ENCODE measurements at regions not wholly inside any gene's neighbourhood (a gene's known extent, or its start where the extent isn't known, plus 50 kb on each side); places are given as distances from the start of the nearest gene placed in this dataset.

GRCh38 chr17:53141731-53142130 lies 681.0 kb upstream of the KIF2B start:
- Mint-ChIP-seq H3K27ac (no peak overlapping the region), H3K36me3 (no peaks in the 10 kb centered on the region), H3K4me1 (no peaks in the 10 kb centered on the region), H3K4me3 (no peak overlapping the region), H3K27me3 (ENCODE audit: low read depth in 3 of 3) (peaks cover 0 to 2% (median 0%) of the 10 kb centered on the region in 3 donors), H3K9me3 (peaks cover 0 to 24% (median 17%) of the 10 kb centered on the region in 6 donors)
- no peak for DNase-seq

GRCh38 chr17:53141280-53141679 lies 681.4 kb upstream of the KIF2B start:
- no peaks in the 10 kb centered on the region for H3K4me1 Mint-ChIP-seq
- H3K36me3 Mint-ChIP-seq = no peaks in the 10 kb centered on the region
- no peak overlapping the region for H3K27ac Mint-ChIP-seq
- H3K27me3 Mint-ChIP-seq (ENCODE audit: low read depth in 3 of 3) = peaks cover 0 to 2% (median 0%) of the 10 kb centered on the region in 3 donors
- no peak overlapping the region for H3K4me3 Mint-ChIP-seq
- peaks cover 0 to 27% (median 19%) of the 10 kb centered on the region in 6 donors for H3K9me3 Mint-ChIP-seq
- no peak for DNase-seq

DNA sequence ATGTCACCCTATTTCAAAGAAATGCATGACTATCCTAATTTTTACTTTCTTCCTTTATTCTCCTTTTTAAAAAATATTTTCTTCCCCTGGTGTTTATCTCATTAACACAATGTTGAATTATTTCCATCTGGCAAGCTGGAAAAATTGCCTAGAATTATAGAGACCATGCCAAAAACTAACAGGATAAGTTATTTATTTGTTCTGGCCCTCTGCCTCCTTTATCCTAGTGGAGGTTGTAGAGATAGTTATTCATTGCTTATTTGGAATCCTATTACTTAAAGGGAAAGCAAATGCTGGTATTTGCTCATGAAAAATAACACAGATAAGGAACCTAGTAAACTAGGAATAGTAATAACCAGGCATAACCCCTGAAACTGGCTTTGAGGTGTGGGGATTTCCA lies 684.9 kb upstream of the KIF2B start:
- H3K36me3 Mint-ChIP-seq = no peaks in the 10 kb centered on the region
- DNase-seq = no peak
- peaks cover 0 to 37% (median 17%) of the 10 kb centered on the region in 6 donors for H3K9me3 Mint-ChIP-seq
- H3K27ac Mint-ChIP-seq = no peak overlapping the region
- no peaks in the 10 kb centered on the region for H3K4me1 Mint-ChIP-seq
- no peak overlapping the region for H3K4me3 Mint-ChIP-seq
- H3K27me3 Mint-ChIP-seq (ENCODE audit: low read depth in 3 of 3) = no peaks in the 10 kb centered on the region

DNA sequence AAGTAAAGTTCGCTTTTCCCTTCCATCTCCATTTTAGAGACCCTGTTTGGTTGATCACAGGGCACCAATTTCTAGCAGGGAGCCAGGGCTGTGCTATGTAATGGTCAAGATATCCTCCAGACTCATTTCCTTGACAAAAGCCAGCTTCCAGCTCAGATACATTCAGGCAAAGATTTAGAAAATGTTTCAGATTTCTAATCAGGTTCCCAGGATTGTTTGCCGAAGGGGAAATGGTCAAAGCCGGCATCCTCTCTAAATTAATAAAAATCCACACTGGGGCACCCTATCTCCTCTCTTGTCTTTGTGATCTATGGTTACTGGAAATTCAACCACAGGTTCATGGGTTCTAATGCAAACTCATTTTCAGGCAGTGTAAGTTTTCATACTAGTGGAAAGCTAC lies 686.8 kb upstream of the KIF2B start:
- no peak for DNase-seq
- no peak overlapping the region for H3K4me3 Mint-ChIP-seq
- H3K27me3 Mint-ChIP-seq (ENCODE audit: low read depth in 3 of 3) = no peaks in the 10 kb centered on the region
- H3K4me1 Mint-ChIP-seq = no peaks in the 10 kb centered on the region
- H3K36me3 Mint-ChIP-seq = no peaks in the 10 kb centered on the region
- H3K9me3 Mint-ChIP-seq = peaks cover 5 to 37% (median 13%) of the 10 kb centered on the region in 6 donors
- no peak overlapping the region for H3K27ac Mint-ChIP-seq

GRCh38 chr17:53134548-53134947 lies 688.2 kb upstream of the KIF2B start:
- no peaks in the 10 kb centered on the region for H3K36me3 Mint-ChIP-seq
- H3K4me1 Mint-ChIP-seq = no peaks in the 10 kb centered on the region
- H3K9me3 Mint-ChIP-seq = peaks cover 3 to 46% (median 15%) of the 10 kb centered on the region in 6 donors
- H3K27me3 Mint-ChIP-seq (ENCODE audit: low read depth in 3 of 3) = no peaks in the 10 kb centered on the region
- H3K4me3 Mint-ChIP-seq = no peak overlapping the region
- no peak overlapping the region for H3K27ac Mint-ChIP-seq
- DNase-seq = no peak

- H3K36me3 Mint-ChIP-seq = no peaks in the 10 kb centered on the region
- no peak for DNase-seq
- no peaks in the 10 kb centered on the region for H3K27me3 Mint-ChIP-seq (ENCODE audit: low read depth in 3 of 3)
- H3K4me1 Mint-ChIP-seq = no peaks in the 10 kb centered on the region
- no peak overlapping the region for H3K27ac Mint-ChIP-seq
- H3K9me3 Mint-ChIP-seq = peaks cover 3 to 46% (median 16%) of the 10 kb centered on the region in 6 donors
- no peak overlapping the region for H3K4me3 Mint-ChIP-seq
These were observed 688.9 kb upstream of the KIF2B start for GRCh38 chr17:53133876-53134275.

DNA sequence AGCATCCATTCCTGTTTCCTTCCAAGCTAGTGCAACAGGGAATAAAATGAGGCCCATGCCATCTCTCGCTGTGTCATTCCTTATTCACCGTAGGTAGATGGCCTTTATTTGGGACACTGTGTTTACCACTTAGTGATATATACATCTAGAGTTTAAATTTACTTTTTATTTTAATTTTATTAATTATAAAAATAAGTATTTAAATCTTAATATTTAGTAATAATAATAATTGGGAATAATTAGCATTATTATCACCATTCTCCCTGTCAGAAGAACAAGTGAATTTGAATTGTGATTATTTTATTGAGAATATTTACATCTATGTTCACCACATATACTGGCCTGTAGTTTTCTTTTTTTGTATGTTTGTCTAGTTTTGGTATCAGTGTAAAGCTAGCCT lies 692.9 kb upstream of the KIF2B start:
- H3K36me3 Mint-ChIP-seq = no peaks in the 10 kb centered on the region
- no peaks in the 10 kb centered on the region for H3K27me3 Mint-ChIP-seq (ENCODE audit: low read depth in 3 of 3)
- no peak overlapping the region for H3K27ac Mint-ChIP-seq
- no peak for DNase-seq
- peaks cover 3 to 42% (median 15%) of the 10 kb centered on the region in 6 donors for H3K9me3 Mint-ChIP-seq
- no peak overlapping the region for H3K4me3 Mint-ChIP-seq
- H3K4me1 Mint-ChIP-seq = no peaks in the 10 kb centered on the region

GRCh38 chr17:53127331-53127730 lies 695.4 kb upstream of the KIF2B start:
- H3K9me3 Mint-ChIP-seq = peaks cover 3 to 40% (median 17%) of the 10 kb centered on the region in 6 donors
- DNase-seq = no peak
- H3K4me1 Mint-ChIP-seq = no peaks in the 10 kb centered on the region
- H3K4me3 Mint-ChIP-seq = no peak overlapping the region
- H3K36me3 Mint-ChIP-seq = no peaks in the 10 kb centered on the region
- no peaks in the 10 kb centered on the region for H3K27me3 Mint-ChIP-seq (ENCODE audit: low read depth in 3 of 3)
- H3K27ac Mint-ChIP-seq = no peak overlapping the region

GRCh38 chr17:53122966-53123365 lies 699.8 kb upstream of the KIF2B start:
- Mint-ChIP-seq H3K4me3 (no peak overlapping the region), H3K9me3 (peaks cover 4 to 38% (median 15%) of the 10 kb centered on the region in 6 donors), H3K4me1 (no peaks in the 10 kb centered on the region), H3K27me3 (ENCODE audit: low read depth in 3 of 3) (no peaks in the 10 kb centered on the region), H3K27ac (no peak overlapping the region), H3K36me3 (no peaks in the 10 kb centered on the region)
- DNase-seq = no peak

DNA sequence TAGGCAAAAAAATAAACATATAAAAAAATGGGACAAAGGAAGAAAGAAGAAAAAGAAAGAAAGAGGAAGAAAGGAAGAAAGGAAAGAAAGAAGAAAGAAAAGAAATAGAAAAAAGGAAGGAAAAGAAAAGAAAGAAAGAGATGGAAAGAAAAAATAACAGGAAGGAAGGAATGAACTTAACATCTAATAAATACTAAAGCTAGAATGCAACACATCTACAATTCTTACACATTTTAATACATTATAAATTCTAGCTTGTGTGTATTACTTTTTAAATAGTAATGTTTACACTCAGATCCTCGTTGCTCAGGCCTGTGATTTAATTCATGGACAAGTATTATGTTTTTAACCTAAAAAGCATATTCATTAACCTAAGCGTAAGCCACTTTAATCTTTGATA lies 703.0 kb upstream of the KIF2B start:
- H3K27me3 Mint-ChIP-seq (ENCODE audit: low read depth in 3 of 3) = no peaks in the 10 kb centered on the region
- no peak overlapping the region for H3K4me3 Mint-ChIP-seq
- peaks cover 7 to 46% (median 22%) of the 10 kb centered on the region in 6 donors for H3K9me3 Mint-ChIP-seq
- DNase-seq = no peak
- H3K36me3 Mint-ChIP-seq = peaks cover 0 to 4% (median 0%) of the 10 kb centered on the region in 3 donors
- H3K4me1 Mint-ChIP-seq = no peaks in the 10 kb centered on the region
- no peak overlapping the region for H3K27ac Mint-ChIP-seq

DNA sequence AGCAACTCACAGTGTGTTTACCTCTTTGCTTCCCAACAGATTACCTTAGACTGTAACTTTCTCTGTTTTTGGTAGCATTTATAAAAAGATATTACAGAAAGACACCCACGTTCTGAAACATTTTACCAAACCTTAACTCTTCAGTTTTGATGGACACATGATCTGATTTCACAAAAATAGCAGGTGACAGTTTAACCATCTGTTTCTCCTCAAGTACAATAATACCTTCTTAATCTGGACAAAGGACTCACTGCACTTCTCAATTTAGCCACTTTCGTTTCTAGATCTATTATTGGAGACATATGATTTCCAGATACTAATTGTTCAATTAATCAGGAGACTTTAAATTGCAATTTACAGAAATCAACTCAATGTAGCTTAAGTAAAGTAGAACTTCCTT lies 703.8 kb upstream of the KIF2B start:
- Mint-ChIP-seq H3K36me3 (peaks cover 0 to 4% (median 0%) of the 10 kb centered on the region in 3 donors), H3K27ac (no peak overlapping the region), H3K9me3 (peaks cover 4 to 46% (median 21%) of the 10 kb centered on the region in 6 donors), H3K4me1 (no peaks in the 10 kb centered on the region), H3K27me3 (ENCODE audit: low read depth in 3 of 3) (no peaks in the 10 kb centered on the region), H3K4me3 (no peak overlapping the region)
- no peak for DNase-seq

GRCh38 chr17:53106886-53107285 lies 715.8 kb upstream of the KIF2B start:
- Mint-ChIP-seq H3K27me3 (ENCODE audit: low read depth in 3 of 3) (no peaks in the 10 kb centered on the region), H3K36me3 (no peaks in the 10 kb centered on the region), H3K9me3 (peaks cover 5 to 36% (median 18%) of the 10 kb centered on the region in 6 donors), H3K4me3 (no peak overlapping the region), H3K4me1 (peaks cover 0 to 2% of the 10 kb centered on the region in 2 donors), H3K27ac (no peak overlapping the region)
- no peak for DNase-seq

DNA sequence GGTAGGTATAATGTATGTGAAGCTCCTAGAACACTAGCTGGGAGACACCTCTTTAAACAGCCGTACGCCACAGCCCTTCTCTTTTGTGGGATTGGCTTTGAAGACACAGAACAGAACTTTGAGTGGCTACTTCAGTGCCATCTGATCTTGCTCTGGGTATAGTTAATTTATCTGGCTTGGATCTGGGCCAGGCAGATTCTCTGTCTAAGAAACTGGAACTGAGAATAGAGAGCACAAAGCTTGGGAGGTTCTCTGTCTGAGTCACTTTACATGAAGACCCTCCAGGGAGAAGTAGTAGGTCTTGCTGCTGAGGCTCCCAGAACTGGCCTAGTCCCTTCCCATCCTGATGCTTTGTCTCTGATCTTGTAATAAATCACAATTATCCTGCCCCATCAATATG lies 721.0 kb upstream of the KIF2B start:
- H3K36me3 Mint-ChIP-seq = peaks cover 0 to 3% (median 0%) of the 10 kb centered on the region in 3 donors

DNA sequence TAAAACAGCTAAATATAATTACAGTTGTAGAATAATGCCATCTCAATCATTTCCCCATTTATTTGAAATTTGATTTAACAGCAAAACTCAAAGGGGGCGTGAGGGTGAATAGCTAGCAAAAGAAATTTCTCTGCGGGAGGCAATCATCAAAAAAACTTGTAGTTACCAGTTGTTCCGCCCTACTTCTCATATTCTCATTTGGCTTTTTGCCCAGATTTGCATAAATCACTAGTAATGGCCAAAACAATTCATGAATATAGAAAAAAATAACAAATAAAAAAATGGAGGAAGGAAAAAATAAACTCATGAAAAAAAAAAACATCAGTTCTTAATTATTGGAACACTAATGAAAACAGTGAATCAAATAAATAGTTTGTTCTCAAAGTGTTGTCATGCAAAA lies 722.6 kb upstream of the KIF2B start:
- Mint-ChIP-seq H3K36me3 (peaks cover 0 to 10% (median 0%) of the 10 kb centered on the region in 3 donors), H3K9me3 (peaks cover 5 to 59% (median 29%) of the 10 kb centered on the region in 6 donors), H3K4me1 (no peaks in the 10 kb centered on the region), H3K27me3 (ENCODE audit: low read depth in 3 of 3) (peaks cover 0 to 1% (median 0%) of the 10 kb centered on the region in 3 donors), H3K4me3 (no peak overlapping the region), H3K27ac (no peak overlapping the region)
- DNase-seq = no peak

More for the DNA sequence above, 721.0 kb upstream of the KIF2B start:
- Mint-ChIP-seq H3K9me3 (peaks cover 5 to 50% (median 23%) of the 10 kb centered on the region in 6 donors), H3K4me3 (no peak overlapping the region), H3K4me1 (no peaks in the 10 kb centered on the region), H3K27me3 (ENCODE audit: low read depth in 3 of 3) (no peaks in the 10 kb centered on the region), H3K27ac (no peak overlapping the region)
- no peak for DNase-seq

DNA sequence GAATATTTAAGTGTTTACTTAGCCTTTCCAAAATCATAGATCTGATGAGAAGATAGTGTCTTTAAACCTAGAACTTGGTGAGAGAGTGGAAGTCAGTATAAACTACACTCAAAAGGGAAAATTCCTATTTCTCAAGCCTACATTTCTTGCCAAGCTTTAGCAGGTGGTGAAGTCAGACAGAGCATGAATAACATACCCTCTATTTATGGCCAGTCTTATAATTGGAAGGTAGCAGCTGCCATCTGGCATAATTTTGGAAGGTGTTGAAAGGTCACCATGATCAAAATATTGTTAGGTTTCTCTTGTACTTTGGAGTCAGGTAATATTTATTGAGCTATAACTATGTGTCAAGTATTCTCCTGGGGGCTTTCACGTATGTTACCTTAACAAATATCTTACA lies 729.3 kb upstream of the KIF2B start:
- no peaks in the 10 kb centered on the region for H3K4me1 Mint-ChIP-seq

More for the DNA sequence above, 729.3 kb upstream of the KIF2B start:
- H3K4me3 Mint-ChIP-seq = no peak overlapping the region
- peaks cover 0 to 1% (median 0%) of the 10 kb centered on the region in 3 donors for H3K27me3 Mint-ChIP-seq (ENCODE audit: low read depth in 3 of 3)
- peaks cover 0 to 10% (median 0%) of the 10 kb centered on the region in 3 donors for H3K36me3 Mint-ChIP-seq
- no peak overlapping the region for H3K27ac Mint-ChIP-seq
- peaks cover 8 to 56% (median 21%) of the 10 kb centered on the region in 6 donors for H3K9me3 Mint-ChIP-seq
- DNase-seq = no peak
